Activated naive CD8-positive, alpha-beta T cell treated with anti-CD3 and anti-CD28 coated beads, Interleukin-2, amount 10 ng/mL, durations not matched to agents 7 days and 5 days (primary cell): ENCODE measurements at regions not wholly inside any gene's neighbourhood (a gene's known extent, or its start where the extent isn't known, plus 50 kb on each side); places are given as distances from the start of the nearest gene placed in this dataset.

Experiments
- ATAC-seq: fragments of 150-1000 bp; cut with Tn5 transposase; one replicate; pipeline ENCODE4 v1.10.0; 2021; ENCODE audit warnings: low read depth, moderate library complexity
- POLR2A ChIA-PET: fragments of 350-600 bp; sonication (Branson Sonifier 250); formaldehyde crosslinking; loops from one replicate; lab custom pipeline; 2021; ENCODE audit warnings: antibody characterized with exemption; lab: Charles Lee
- DNase-seq: peaks from one replicate; pipeline ENCODE4 v3.0.0; 2021
- H3K27ac Mint-ChIP-seq: one replicate; pipeline ENCODE4 v1.8.0; 2022; ENCODE audit warnings: mild to moderate bottlenecking, mixed read lengths
- H3K27me3 Mint-ChIP-seq: one replicate; pipeline ENCODE4 v1.8.0; 2022; ENCODE audit warnings: mild to moderate bottlenecking, moderate library complexity, mixed read lengths
- H3K36me3 Mint-ChIP-seq: one replicate; pipeline ENCODE4 v1.8.0; 2021; ENCODE audit warnings: mild to moderate bottlenecking, mixed read lengths
- H3K4me1 Mint-ChIP-seq: one replicate; pipeline ENCODE4 v1.8.0; 2021; ENCODE audit warnings: mixed read lengths
- H3K4me3 Mint-ChIP-seq: one replicate; pipeline ENCODE4 v1.8.0; 2022; ENCODE audit warnings: mild to moderate bottlenecking, moderate library complexity, mixed read lengths
- H3K9me3 Mint-ChIP-seq: one replicate; pipeline ENCODE4 v1.8.0; 2021; ENCODE audit warnings: mixed read lengths

DNA sequence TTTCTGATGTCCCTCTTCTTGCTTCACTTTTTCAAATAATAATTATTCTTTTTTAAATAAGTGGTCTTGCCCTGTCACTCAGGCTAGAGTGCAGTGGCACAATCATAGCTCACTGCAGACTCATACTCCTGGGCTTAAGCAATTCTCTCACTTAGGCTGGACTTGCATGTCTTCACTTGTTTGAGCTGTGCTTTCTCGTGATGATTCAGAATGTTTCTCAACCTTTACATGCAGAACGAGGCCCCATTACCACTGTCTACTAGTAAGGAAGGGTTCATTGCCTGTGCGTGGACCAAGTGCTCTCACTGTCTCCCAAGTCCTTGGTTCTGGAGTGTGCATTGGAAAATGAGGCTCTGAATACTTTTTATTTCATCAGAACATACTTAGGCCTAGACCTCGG lies 468.6 kb upstream of the COBL start:
- Mint-ChIP-seq H3K9me3 (peaks cover 4% of the 10 kb centered on the region), H3K4me3 (no peak overlapping the region), H3K27ac (no peak overlapping the region), H3K36me3 (no peaks in the 10 kb centered on the region), H3K27me3 (no peaks in the 10 kb centered on the region), H3K4me1 (no peaks in the 10 kb centered on the region)
- no peak for DNase-seq
- no peak for ATAC-seq
- POLR2A ChIA-PET, result no interaction called here

GRCh38 chr7:51783241-51783640 lies 466.6 kb upstream of the COBL start:
- Mint-ChIP-seq H3K27ac (no peak overlapping the region), H3K4me1 (no peaks in the 10 kb centered on the region), H3K4me3 (no peak overlapping the region), H3K27me3 (no peaks in the 10 kb centered on the region), H3K36me3 (no peaks in the 10 kb centered on the region), H3K9me3 (peaks cover 2% of the 10 kb centered on the region)
- DNase-seq (no peak), ATAC-seq (no peak)
- POLR2A ChIA-PET, result no interaction called here

- Mint-ChIP-seq H3K4me3 (no peak overlapping the region), H3K4me1 (no peaks in the 10 kb centered on the region), H3K36me3 (no peaks in the 10 kb centered on the region), H3K27ac (no peak overlapping the region), H3K27me3 (no peaks in the 10 kb centered on the region), H3K9me3 (peaks cover 2% of the 10 kb centered on the region)
- no peak for ATAC-seq
- DNase-seq, result no peak
- POLR2A ChIA-PET, result no interaction called here
Measured at GRCh38 chr7:51778121-51778520, 461.5 kb upstream of the COBL start.

DNA sequence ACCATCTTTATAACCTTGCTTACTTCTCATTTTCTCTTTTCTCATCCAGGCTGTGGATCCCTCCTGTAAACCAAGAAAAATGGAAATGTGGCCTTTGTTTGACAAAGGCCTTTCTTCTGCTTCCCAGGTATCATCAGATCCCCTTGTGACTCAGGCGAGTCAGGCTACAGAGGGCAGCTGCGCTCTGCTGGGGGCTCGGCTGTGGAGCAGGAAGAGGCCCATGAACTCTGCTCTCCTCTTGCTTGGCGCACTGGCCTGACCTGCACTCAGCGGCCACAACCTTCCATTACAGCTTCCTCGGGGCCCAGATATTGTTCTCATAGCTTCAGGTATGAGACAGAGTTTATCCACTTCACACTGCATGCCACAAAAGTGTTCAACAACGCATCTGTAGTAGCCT lies 457.6 kb upstream of the COBL start:
- peaks cover 1% of the 10 kb centered on the region for H3K9me3 Mint-ChIP-seq
- H3K36me3 Mint-ChIP-seq, result no peaks in the 10 kb centered on the region
- no peaks in the 10 kb centered on the region for H3K27me3 Mint-ChIP-seq
- H3K27ac Mint-ChIP-seq, result no peak overlapping the region
- POLR2A ChIA-PET, result no interaction called here
- DNase-seq (no peak), ATAC-seq (no peak)
- H3K4me3 Mint-ChIP-seq, result no peak overlapping the region
- H3K4me1 Mint-ChIP-seq, result no peaks in the 10 kb centered on the region

DNA sequence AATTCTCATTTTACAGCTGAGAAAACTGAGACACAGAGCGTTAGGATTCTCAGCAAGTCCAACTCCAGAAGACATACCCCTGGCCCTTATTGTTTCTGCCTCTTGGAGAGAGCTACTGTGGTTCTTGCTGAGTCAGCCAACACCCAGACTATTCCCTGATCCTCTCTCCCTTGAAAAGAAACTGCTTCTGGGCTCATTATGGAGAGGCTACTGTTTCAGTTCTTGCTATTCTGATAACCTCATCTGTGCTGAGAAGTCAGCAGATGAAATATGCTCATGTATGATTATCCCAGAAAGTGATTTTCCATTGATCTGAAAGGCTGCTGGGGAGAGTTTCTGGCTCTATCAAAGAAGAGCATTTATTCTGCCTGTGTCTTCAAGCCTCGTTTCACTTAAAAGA lies 455.6 kb upstream of the COBL start:
- no peak overlapping the region for H3K4me3 Mint-ChIP-seq
- POLR2A ChIA-PET, result no interaction called here
- no peak for ATAC-seq

GRCh38 chr7:51764976-51765375 lies 448.4 kb upstream of the COBL start:
- no peak for DNase-seq
- H3K9me3 Mint-ChIP-seq, result peaks cover under 1% of the 10 kb centered on the region
- H3K4me1 Mint-ChIP-seq, result no peaks in the 10 kb centered on the region
- no peaks in the 10 kb centered on the region for H3K27me3 Mint-ChIP-seq
- POLR2A ChIA-PET, result no interaction called here
- no peaks in the 10 kb centered on the region for H3K36me3 Mint-ChIP-seq
- H3K27ac Mint-ChIP-seq, result no peak overlapping the region
- no peak overlapping the region for H3K4me3 Mint-ChIP-seq
- ATAC-seq, result no peak

More for the DNA sequence above, 455.6 kb upstream of the COBL start:
- Mint-ChIP-seq H3K27ac (no peak overlapping the region), H3K4me1 (no peaks in the 10 kb centered on the region), H3K9me3 (peaks cover 1% of the 10 kb centered on the region), H3K36me3 (no peaks in the 10 kb centered on the region), H3K27me3 (no peaks in the 10 kb centered on the region)
- no peak for DNase-seq

- Mint-ChIP-seq H3K4me1 (no peaks in the 10 kb centered on the region), H3K4me3 (no peak overlapping the region), H3K9me3 (peaks cover 2% of the 10 kb centered on the region), H3K27me3 (no peaks in the 10 kb centered on the region), H3K27ac (no peak overlapping the region), H3K36me3 (no peaks in the 10 kb centered on the region)
- DNase-seq (no peak), ATAC-seq (no peak)
- POLR2A ChIA-PET, result no interaction called here
Measured at GRCh38 chr7:51759985-51760384, 443.4 kb upstream of the COBL start.

DNA sequence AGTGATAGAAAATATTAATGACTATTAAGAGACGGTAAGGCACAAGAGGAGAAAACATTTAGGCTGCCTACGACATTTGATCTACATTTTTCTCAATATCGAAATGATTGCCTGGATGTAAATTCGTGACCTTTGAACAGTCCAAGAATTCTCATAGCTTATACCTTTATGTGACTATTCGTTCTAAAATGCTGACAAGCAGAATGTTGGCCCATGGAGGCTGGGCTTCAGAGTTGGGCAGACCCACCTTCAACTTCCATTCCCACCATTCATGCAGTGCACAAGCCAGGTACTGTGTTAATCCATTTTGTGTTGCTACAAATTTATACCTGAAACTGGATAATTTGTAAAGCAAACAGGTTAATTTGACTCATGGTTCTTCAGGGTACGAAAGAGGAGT lies 441.4 kb upstream of the COBL start:
- POLR2A ChIA-PET, result no interaction called here
- Mint-ChIP-seq H3K9me3 (peaks cover 2% of the 10 kb centered on the region), H3K36me3 (no peaks in the 10 kb centered on the region), H3K27ac (no peak overlapping the region), H3K4me1 (no peaks in the 10 kb centered on the region), H3K27me3 (no peaks in the 10 kb centered on the region), H3K4me3 (no peak overlapping the region)
- ATAC-seq (no peak), DNase-seq (no peak)

GRCh38 chr7:51732951-51733350 lies 416.3 kb upstream of the COBL start:
- no peak overlapping the region for H3K27ac Mint-ChIP-seq
- ATAC-seq (no peak), DNase-seq (no peak)
- H3K4me1 Mint-ChIP-seq, result no peaks in the 10 kb centered on the region
- H3K27me3 Mint-ChIP-seq, result no peaks in the 10 kb centered on the region
- no peak overlapping the region for H3K4me3 Mint-ChIP-seq
- peaks cover 6% of the 10 kb centered on the region for H3K9me3 Mint-ChIP-seq
- POLR2A ChIA-PET, result no interaction called here
- H3K36me3 Mint-ChIP-seq, result no peaks in the 10 kb centered on the region

- Mint-ChIP-seq H3K27me3 (no peaks in the 10 kb centered on the region), H3K4me3 (no peak overlapping the region), H3K4me1 (no peaks in the 10 kb centered on the region), H3K36me3 (no peaks in the 10 kb centered on the region), H3K27ac (no peak overlapping the region), H3K9me3 (peaks cover 6% of the 10 kb centered on the region)
- ATAC-seq (no peak), DNase-seq (no peak)
- POLR2A ChIA-PET, result no interaction called here
Measured at GRCh38 chr7:51732116-51732515, 415.5 kb upstream of the COBL start.

DNA sequence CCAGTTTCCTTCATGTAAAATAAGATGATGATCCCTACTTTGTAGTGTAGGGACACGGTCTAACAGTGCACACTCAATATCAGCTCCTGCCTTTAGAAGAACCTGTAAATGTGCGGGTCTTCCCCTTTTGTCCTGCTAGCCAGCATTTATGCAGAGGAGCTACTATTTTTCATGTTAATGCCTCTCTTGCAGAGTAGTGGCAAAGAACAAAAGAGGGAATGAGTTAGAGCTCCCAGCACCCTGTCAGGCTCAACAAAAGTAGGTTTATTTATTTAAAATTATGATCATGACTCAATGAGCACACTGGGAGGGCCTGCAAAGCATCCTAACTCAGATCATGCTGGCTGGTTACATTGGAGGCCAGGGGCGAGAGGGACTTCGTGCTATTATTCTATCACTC lies 414.5 kb upstream of the COBL start:
- H3K4me3 Mint-ChIP-seq, result no peak overlapping the region
- POLR2A ChIA-PET, result no interaction called here
- ATAC-seq, result no peak
- H3K27ac Mint-ChIP-seq, result no peak overlapping the region
- DNase-seq, result no peak
- peaks cover 6% of the 10 kb centered on the region for H3K9me3 Mint-ChIP-seq
- H3K36me3 Mint-ChIP-seq, result no peaks in the 10 kb centered on the region
- no peaks in the 10 kb centered on the region for H3K4me1 Mint-ChIP-seq
- H3K27me3 Mint-ChIP-seq, result no peaks in the 10 kb centered on the region

DNA sequence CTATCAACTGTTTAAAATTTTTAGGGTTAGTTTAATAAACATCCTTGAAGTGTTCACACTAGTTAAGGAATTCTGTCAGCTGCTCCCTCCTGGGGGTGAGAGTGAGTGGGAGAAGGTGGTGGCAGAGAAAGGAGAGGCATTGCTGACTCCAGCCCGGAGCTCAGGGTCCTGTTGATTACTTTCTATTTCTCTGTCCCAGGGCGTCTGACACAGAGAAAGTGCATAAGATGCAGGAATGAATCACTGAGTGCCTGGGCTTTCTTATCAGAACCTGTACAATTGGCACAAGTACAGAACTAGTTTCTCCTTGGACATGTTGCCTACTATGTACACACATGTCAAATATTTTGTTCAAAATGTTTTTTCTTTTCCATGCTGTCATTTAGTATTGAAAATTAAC lies 410.8 kb upstream of the COBL start:
- no peak for ATAC-seq

DNA sequence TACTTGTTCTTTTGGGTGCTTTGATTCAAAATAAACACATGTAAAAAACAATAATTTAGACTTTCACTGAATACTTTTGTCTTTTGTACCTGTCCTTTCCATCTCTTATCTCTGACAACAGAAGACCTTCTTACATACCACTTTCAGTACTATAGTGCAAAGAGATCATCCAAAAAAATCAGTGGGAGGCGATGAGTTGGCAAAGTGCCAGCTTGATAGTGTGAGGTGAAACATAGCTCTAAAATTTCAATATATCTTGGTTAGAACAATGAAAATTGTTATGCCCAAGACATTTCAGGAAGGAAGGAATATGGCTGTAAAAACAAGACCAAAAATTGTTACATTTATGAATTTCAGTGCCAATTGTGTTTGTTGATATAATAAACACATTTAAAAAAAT lies 390.2 kb upstream of the COBL start:
- ATAC-seq (no peak), DNase-seq (no peak)
- Mint-ChIP-seq H3K27me3 (no peaks in the 10 kb centered on the region), H3K4me3 (no peak overlapping the region), H3K36me3 (no peaks in the 10 kb centered on the region), H3K27ac (no peak overlapping the region), H3K9me3 (peaks cover 5% of the 10 kb centered on the region), H3K4me1 (no peaks in the 10 kb centered on the region)
- POLR2A ChIA-PET, result no interaction called here

More for the DNA sequence above, 410.8 kb upstream of the COBL start:
- POLR2A ChIA-PET, result no interaction called here
- Mint-ChIP-seq H3K9me3 (peaks cover 2% of the 10 kb centered on the region), H3K27ac (no peak overlapping the region), H3K27me3 (no peaks in the 10 kb centered on the region), H3K4me1 (no peaks in the 10 kb centered on the region), H3K4me3 (no peak overlapping the region), H3K36me3 (no peaks in the 10 kb centered on the region)
- no peak for DNase-seq

- DNase-seq (no peak), ATAC-seq (no peak)
- Mint-ChIP-seq H3K27me3 (no peaks in the 10 kb centered on the region), H3K27ac (no peak overlapping the region), H3K36me3 (no peaks in the 10 kb centered on the region), H3K9me3 (peaks cover 5% of the 10 kb centered on the region), H3K4me3 (no peak overlapping the region), H3K4me1 (no peaks in the 10 kb centered on the region)
- POLR2A ChIA-PET, result no interaction called here
Measured at GRCh38 chr7:51705701-51706100, 389.1 kb upstream of the COBL start.

GRCh38 chr7:51702673-51703072 lies 386.1 kb upstream of the COBL start:
- no peaks in the 10 kb centered on the region for H3K4me1 Mint-ChIP-seq
- H3K4me3 Mint-ChIP-seq, result no peak overlapping the region
- no peak for ATAC-seq
- DNase-seq, result no peak
- no peaks in the 10 kb centered on the region for H3K36me3 Mint-ChIP-seq
- no peaks in the 10 kb centered on the region for H3K27me3 Mint-ChIP-seq
- POLR2A ChIA-PET, result no interaction called here
- H3K27ac Mint-ChIP-seq, result no peak overlapping the region
- peaks cover 7% of the 10 kb centered on the region for H3K9me3 Mint-ChIP-seq
